Mucosa of gallbladder (tissue), 1 donor: ENCODE measurements at regions not wholly inside any gene's neighbourhood (a gene's known extent, or its start where the extent isn't known, plus 50 kb on each side); places are given as distances from the start of the nearest gene placed in this dataset.

ENCODE experiments used
- DNase-seq: peaks from one replicate; pipeline ENCODE4 v3.0.0-alpha.2; 2020; ENCODE audit warnings: low spot score
- donor health status: DM: no; HTN: no; CAD: no.

DNA sequence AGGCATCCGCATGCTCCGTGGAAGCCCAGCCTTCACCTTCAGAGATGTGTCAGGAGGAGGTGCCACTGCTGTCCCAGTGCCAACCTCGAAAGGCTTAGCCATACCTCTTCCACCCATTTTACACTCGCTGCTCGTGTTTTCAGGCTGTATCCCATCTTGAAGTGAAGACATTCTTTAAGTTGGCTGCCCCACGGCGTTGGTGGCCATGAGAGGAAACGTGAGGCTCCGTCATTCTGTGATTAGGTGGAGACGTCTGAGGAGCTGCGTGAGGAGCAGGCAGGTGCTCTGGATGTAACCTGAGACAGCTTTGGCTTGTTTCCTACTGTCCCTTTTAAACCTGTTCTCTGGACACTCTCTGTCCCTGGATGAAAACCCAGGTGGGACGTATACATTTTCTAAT, 159.9 kb upstream of the RNF32 start:
- DNase-seq: no peak

DNA sequence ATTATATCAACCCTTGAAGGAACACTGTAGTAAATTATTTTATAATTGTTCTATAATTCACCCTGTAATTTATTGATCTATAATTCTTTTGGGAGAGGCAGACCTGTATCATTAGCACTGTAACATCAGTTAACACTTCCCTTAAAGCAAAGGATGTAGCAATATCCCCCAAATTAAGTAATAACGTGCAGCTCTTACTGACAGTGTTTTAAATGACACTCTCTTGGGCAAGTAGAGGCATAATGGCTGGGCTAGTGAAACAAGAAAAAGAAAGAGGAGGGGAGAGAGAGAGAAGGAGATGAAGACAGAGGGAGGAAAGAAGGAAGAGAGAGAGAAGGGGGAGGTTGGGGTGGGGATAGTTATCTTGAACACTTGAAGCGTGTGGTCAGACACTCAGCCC, 161.0 kb upstream of the RNF32 start:
- DNase-seq: no peak

DNA sequence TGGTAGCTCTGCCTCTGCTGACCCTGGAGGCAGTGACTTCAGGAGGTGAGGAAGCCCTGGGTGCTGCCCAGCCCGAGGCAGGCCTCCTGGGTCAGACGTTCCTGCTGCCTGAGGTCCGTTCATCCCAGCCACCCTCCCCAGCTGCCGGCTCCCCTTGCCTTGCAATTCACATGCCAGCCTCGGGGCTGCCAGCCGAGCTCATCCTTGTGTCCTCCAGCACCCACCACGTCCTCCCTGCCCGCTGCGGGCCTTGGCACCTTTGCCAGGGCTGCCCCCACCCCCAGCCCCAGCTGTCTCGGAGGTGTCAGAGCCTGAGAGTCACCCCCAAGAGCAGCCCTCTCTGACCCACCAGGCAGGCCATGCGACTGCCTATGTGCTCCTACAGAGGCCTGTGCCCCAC, 162.1 kb upstream of the RNF32 start:
- DNase-seq: no peak

DNA sequence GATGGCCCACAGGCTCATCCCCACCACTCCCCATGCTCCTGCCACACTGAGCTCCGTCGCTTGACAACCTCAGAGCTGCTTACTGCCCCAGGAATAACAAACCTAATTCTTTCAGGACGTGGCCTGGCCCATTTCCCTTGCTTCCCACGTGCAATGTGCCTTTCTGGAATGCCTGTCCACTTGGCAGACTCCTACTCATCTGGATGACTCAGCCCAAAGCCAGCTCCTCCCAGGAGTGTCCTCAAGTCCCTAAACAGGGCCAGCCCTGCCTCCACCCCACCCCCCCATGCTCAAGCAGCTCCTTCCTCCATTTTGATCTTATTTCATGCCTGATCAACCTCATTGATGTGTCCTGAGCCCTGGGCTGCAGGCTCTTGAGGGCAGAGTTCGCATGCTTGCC, 164.9 kb upstream of the RNF32 start:
- DNase-seq: peak; percentile 45

DNA sequence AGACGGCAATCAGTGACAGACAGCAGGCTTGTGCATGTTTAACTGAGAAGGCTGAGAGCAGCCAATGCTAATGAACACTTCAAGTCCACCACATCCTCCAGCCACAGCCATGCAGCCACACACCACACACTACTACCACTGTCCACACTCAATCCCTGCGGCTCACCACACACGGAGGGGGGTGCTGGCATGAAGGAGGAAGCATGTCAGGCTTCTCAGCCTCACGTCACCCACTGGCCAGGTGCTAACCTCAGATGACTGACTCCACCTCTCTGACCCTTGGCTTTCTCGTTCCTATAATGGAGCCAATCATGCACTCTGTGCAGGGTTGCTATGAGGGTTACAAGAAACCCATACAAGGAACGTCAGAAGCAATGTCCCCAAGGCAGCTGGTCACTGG, 165.4 kb upstream of the RNF32 start:
- no peak for DNase-seq

DNA sequence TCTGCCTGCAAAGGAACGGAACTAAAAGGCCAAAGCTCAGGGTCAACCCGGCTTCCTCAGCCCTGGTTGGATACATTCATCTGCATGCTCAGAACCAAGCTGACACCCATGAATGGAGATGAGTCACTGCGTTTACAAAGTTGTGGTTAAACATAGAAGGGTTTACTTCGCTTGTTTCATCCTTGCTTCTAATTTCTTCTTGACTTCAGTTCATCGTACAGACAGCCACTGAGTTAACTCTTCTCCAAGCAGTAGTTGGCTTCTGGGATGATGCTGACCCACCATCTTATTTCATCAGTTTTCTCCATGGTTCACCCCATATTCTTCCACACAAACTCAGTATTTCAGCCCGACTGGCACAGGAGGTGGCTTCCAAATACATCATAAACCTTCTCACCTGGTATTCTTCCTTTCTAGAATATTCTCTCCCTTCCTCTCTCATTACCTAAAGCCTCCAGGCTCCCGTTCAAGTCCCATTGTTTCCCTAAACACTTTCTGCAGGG, 166.3 kb upstream of the RNF32 start:
- DNase-seq: peak; percentile 42

DNA sequence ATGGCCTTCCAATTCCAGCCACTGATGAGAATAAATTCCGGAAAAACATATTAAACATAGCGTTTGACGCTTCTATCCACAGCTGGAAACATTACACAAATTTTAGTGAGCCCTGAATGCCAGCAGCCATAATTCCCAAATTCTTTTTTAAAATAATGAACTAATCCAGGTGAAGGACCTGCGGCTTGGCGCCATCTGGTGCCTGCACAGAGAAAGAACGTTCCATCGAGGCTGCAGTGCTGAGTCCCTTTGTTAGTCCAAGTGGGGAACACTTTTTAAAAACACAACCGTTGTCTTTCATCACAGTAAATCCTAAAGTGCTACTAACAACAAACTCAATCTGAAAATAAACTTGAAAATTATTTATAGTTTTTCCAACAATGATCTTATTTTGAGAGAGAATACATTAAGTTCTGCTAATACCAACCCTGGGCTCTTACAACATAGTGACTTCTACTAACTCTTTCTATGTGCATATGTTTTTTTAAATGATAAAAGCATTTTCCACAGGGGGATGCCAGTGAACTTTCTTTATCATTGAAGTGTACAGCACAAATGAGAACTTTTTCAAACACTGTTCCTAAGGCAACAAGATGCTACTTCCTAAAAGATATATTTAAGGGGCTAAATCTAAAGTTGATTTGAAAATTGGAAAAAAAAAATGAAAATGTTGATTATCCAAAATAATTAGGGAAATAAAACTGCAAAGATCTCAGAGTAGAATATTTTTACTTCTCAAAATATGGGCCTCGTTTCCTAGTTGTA, 166.9 kb upstream of the RNF32 start:
- DNase-seq: peak; percentile 28

DNA sequence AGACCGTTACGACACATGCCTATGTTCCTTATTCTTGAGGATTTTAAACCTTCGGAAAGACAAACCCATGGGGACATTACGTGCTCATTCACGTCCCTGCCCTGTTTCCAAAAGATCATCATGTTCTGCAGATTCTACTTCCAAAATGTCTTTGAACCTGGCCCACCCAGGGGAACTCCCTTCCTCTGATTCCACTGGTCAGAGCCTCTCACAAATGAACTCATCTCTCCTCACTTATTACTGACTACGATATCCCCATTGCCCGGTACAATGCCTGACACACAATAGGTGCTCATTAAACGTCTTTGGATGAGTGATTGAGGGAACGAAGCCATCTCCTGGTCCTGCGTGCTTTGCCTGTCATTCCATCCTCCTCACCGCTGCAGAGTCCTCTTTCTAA, 168.3 kb upstream of the RNF32 start:
- DNase-seq: no peak

DNA sequence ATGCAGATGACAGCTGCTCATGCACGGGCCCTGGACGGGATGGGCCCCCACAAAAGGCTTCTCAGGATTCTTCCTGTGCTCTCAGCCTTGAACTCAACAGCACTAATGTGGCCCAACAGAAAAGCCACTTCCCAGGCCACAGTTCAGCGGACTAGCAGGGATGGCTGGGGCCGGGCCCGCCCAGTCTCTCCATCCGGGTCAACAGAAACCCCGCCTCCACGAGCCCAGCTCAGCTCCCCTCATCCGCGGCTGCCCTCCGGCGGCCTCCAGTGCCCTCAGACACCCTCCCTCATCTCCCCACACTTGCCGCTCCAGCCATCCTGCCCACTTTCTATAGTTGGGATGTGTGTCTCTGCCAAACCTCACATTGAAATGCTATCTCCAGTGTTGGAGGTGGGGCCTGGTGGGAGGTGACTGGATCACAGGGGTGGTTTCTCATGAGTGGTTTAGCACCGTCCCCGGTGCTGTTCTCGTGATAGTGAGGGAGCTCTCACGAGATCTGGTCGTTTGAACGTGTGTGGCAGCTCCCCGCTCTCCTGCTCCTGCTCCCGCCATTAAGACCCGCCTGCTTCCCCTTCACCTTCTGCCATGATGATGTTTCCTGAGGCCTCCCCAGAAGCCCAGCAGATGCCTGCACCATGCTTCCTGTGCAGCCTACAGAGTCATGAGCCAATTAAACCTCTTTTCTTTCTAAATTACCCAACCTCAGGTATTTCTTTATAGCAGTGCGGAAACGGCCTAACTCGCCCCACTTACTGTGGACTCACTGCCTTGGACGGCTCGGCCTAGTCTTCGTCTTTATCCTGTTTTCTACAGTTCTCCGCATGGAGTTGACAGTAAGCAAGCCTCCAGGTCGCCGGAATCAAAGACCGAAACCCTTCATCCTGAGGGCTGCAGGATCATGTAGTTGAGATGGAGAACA, 169.9 kb upstream of the RNF32 start:
- DNase-seq: no peak

DNA sequence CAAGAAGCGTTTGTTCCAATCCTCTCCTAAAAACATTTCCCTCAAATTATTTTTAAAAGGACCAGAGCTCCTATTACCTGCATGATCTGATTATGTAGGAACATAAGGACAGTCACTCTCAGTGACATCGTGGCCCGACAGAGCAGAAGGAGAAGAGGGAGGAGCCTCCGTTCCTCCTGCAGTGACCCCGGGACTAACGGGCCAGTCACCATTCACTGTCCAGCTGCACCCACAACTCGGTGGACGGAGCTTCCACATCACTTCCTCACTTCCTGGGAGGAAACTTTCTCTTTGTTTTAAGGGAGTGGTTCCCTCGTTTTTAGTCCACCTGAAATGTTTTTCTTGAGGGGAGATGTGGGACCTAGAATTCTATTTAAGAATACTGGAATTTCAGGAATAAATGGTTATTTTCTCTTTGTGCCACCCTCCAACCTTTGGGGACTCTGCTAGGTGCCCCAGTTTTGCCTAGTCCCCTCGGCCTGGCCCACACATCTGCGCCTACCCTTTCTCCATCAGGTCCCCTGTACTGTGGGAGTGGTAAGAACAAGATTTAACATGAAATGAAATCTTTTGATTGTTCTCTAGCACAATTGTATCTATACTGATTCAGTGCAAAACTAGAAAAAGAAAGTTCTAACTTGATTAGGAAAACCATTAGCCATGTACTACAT, 173.5 kb upstream of the RNF32 start:
- DNase-seq: no peak

DNA sequence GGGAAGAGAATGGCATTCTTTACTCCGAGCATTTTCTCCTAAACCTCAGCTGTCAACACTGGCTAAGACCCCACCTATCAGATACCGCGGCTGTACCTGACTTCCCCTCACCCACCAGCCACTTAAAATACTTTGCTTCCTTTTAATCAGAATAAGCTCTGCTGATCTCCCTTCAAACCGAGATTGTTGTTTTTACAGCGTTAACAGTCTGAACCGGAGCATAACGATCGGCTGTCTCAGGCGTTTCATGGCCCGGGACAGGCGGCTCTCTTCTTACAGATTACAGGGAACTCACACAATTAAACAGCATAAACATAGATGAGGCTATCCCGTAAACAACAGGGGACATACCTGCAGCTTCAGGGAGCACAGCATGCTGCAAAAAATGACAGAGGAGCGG, 174.3 kb upstream of the RNF32 start:
- no peak for DNase-seq

DNA sequence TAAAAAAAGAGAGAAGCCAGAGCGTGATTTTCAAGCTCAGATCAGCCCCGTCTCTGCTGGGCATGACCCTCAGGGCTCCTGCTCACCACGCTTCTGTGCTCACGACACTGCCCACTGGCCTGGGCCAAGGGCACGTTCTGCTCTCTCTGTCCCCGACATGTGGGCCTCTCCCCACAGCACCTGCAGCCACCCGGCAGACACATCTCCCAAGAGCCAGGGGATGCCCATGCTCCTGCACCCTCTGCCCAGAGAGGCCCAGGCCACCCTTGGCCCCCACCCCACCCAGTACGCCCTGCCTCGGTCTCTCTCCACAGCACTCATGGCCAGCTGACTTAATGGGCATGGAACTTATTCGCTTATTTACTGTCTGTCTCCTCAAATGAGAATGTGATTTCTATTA, 175.4 kb upstream of the RNF32 start:
- DNase-seq: no peak

DNA sequence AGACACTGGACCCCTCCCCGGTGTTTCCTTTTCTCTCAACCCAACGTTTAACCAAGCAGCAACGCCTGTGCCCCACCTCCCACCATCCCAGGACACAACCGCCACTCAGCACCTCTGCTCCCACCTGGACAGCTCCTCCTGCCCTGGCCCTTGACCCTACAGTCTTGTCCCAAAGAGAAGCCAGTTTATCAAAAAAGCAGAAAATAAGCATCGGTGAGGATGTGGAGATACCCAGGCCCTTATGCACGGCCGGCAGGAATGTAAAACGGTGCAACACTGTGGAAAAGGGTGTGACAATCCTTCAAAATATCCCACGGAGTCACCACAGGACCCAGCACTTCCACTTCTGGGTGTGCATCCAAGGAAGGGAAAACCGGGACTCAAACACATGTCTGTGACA, 176.2 kb upstream of the RNF32 start:
- DNase-seq: no peak

DNA sequence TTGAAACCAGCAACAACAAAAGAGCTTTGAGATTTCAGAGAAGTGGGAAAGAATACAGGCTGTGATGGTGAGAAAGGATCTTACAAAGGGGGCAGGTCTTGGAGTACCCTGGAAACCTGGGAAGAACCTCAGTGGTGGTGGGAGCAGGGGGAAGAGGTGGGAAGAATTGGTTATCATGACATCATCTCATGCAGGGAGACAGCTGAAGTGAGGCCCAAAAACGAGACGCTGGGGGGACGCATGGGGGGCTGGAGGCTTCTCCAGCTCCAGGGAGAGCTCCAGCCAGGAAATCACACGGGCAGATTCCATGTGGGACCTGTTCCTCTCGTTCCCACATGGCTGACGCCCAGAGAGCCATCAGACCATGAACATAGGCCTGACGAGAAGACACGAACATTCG, 177.3 kb upstream of the RNF32 start:
- DNase-seq: no peak

DNA sequence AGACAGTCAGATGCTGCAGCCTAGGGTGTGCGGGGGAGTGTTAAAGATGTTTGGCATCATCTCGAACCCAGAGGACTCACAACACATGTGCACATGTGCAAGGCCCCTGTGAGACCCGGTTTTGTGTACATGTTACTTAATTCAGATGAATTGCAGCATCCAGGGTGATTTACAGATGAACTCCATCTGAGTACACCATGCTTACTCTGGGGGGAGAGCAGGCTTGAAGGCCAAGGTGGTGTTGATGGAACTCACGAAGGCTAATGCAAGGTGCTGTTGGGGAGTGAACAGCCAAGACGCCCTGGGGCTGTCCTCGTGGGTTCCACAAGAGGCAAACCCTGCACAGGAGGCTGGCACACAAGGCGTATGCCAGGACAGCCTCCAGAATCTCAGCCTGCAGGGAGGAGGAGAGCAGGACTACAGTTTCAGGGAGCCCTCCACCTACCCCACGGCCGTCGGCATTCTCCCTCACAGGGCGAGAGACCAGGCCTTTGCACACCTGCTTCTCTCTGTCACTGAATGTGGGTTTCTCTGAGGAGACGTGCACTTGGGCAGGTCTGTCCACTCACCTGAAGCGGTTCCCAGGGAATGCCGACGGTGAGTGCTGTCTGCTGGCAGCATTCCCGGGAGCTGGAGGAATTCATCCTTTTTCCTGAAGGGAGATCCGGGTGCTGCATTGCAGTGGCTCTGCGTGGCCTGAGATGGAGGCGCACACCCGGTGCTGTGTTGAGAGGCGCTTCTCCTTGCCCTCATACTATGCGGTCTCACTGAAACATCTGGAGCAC, 178.5 kb upstream of the RNF32 start:
- no peak for DNase-seq

DNA sequence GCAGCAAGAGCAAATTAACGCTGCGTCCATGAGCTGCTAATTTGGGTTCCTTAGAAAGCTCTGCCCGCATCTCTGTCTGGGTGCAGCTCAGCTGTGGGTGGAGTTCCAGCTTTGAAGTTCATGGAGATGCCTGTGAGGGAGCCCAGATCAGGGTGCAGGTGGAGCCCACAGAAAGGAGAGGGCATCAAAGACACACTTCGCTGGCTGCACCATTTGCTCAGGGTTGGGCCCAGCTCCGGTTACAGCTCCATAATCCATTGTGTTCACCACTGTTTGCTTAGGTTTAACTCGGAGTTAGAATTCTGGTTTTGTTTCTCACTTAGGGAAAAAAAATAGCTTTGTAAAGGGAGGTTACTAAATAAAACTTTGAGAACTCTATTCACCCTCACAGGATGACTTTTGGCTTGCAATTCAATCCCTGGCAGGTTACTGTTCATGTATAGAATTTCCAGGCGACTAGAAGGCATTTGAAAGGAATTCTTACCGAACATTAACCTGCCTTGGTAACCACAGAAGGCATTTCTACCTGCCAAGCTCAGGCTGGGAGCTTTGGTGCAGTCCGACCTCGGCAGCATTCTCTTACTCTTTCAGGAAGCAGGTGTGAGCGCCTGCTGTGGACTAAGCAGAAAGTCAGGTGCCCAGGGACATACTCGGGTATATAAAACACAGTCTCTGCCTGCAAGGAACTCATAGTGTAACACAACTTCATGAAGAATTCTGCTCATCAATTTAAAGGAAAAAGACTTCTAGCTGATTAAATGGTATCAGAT, 179.5 kb upstream of the RNF32 start:
- DNase-seq: no peak

DNA sequence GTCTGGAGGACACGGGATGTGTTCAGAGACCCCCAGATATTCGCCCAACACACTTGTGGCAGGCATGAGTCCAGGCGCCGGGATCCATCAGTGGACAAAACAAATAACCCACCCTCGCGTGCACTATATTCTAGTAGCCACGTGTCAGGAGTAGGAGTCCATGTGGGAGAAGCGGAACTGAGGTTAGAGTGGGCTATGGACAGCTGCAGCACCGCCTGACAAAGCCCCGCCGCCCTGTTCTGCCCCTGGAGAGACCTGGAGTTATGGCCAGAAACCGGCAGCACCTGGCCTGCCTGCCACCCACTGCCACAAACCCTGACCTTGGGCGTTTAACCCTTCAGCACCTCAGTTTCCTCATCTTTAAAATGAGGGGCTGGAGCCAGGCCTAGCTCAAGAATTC, 181.0 kb upstream of the RNF32 start:
- no peak for DNase-seq

DNA sequence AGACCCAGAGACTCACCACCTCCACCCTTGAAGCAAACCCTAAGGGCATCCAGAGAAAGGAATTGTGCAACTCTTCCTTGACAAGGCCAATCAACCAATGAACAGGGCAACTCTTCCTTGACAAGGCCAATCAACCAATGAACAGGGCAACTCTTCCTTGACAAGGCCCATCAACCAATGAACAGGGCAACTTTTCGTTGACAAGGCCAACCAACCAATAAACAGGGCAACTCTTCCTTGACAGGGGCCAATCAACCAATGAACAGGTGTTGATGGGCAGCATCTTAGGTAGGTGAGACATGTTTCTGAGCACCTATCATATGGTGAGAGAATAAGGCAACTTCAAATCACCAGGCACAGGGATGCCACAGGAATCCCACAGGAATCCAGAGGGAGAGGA, 181.5 kb upstream of the RNF32 start:
- DNase-seq: no peak

DNA sequence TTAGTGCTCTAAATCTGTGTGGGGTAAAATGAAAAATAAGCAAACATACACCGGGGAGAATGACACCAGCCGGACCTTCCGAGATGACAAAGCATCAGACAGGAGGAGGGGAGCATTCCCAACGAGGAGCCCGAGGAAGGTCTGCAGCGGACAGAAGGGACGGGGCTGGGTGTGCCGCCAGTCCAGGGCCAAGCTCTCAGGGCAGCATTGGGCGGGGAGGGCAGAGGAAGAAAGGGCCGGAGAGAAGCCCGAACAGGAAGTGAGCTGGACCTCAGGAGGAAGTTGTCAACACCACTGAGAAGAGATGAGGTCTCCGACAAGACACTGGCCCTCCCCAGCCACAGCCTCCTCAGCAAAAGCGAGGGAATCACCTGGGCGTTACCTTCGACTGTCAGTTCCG, 182.6 kb upstream of the RNF32 start:
- DNase-seq: no peak

DNA sequence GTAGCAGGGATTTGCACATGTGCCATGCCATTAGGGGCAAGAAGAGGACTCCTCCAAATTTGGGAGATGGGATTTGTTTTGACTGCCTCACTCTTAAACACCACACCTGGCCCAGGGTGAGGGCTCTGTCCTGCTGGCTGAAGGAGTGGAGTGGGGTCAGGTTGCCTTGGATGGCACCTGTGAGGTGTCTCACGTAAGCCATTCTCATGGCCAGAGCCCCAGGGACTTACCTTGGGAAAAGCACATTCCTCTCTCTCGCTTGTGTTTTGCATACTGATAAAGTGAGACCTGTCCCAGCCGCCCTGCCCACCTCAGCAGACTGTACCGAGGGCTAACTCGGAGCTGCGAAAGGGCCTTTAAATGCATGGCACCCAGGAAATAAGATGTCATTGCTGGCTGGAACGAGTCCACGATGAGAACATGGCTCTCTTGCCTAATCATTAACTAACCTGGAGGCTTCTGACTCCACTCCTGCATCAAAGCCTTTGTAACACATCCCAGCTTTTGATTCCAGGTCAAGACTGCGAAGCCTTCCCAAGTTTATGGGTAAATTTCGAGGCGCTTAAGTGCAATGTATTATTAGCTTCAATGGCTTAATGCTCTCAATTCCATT, 184.0 kb upstream of the RNF32 start:
- peak; percentile 46 for DNase-seq
